ENCODE measurements at regions not wholly inside any gene's neighbourhood (a gene's known extent, or its start where the extent isn't known, plus 50 kb on each side); places are given as distances from the start of the nearest gene placed in this dataset.

DNA sequence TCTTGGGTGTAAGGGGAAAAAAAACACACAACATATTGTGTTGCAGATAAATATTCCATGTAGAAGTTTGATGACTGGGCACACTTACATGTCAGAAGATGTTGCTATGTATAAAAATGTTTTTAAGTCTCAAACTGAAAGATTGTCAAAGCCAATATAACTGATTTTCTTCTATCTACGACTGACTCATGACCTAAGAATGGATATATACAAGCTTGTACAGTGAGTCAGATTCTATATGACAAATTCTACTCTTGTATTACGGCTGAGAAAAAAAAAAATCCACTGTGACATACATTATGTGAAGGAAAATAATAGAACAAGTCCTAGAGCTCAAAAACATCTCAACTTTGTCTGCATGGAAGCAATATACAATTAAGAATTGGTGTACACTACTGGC is 343.0 kb upstream of the PCDH15 start:
- no peak overlapping the region for H2AFZ ChIP-seq (ENCODE audit: low read length)
- H3K9me2 ChIP-seq (replicated peaks; ENCODE audit: insufficient read depth, low read length), result no peaks in the 10 kb centered on the region
- H3K9me3 ChIP-seq (replicated peaks; ENCODE audit: insufficient read depth, low read length), result no peaks in the 10 kb centered on the region
- TF ChIP-seq, protein P1, sequence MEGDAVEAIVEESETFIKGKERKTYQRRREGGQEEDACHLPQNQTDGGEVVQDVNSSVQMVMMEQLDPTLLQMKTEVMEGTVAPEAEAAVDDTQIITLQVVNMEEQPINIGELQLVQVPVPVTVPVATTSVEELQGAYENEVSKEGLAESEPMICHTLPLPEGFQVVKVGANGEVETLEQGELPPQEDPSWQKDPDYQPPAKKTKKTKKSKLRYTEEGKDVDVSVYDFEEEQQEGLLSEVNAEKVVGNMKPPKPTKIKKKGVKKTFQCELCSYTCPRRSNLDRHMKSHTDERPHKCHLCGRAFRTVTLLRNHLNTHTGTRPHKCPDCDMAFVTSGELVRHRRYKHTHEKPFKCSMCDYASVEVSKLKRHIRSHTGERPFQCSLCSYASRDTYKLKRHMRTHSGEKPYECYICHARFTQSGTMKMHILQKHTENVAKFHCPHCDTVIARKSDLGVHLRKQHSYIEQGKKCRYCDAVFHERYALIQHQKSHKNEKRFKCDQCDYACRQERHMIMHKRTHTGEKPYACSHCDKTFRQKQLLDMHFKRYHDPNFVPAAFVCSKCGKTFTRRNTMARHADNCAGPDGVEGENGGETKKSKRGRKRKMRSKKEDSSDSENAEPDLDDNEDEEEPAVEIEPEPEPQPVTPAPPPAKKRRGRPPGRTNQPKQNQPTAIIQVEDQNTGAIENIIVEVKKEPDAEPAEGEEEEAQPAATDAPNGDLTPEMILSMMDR (IDR thresholded peaks at IDR 0.05; ENCODE audit: low read length), result no peak
- TF ChIP-seq EZH2 (optimal IDR thresholded peaks at IDR 0.05; ENCODE audit: low read depth, low read length) (no peak), EZH2phosphoT487 (IDR thresholded peaks at IDR 0.05; ENCODE audit: low read length) (no peak)
- H3K27me3 ChIP-seq (replicated peaks; ENCODE audit: insufficient read depth, low read length), result no peaks in the 10 kb centered on the region
- H3K4me1 ChIP-seq (ENCODE audit: low read length), result no peaks in the 10 kb centered on the region
- no peak overlapping the region for H3K4me3 ChIP-seq (ENCODE audit: low read length)
- no peak overlapping the region for H3K27ac ChIP-seq (ENCODE audit: low read length)
- no peaks in the 10 kb centered on the region for H3K79me2 ChIP-seq (ENCODE audit: low read length)
- H3K36me3 ChIP-seq (replicated peaks; ENCODE audit: insufficient read depth, low read length), result no peaks in the 10 kb centered on the region
- H3K9ac ChIP-seq (ENCODE audit: low read length), result no peak overlapping the region
- no peak overlapping the region for H3K4me2 ChIP-seq (ENCODE audit: low read depth, low read length)
- no peaks in the 10 kb centered on the region for H4K20me1 ChIP-seq (ENCODE audit: insufficient read depth, low read length)
- DNase-seq, result no peak
- no peaks in the 10 kb centered on the region for H3F3A ChIP-seq (ENCODE audit: insufficient read depth, low read length)

- Histone ChIP-seq H3K4me2 (ENCODE audit: low read depth, low read length) (no peak overlapping the region), H3K27me3 (replicated peaks; ENCODE audit: insufficient read depth, low read length) (no peaks in the 10 kb centered on the region), H3F3A (ENCODE audit: insufficient read depth, low read length) (no peaks in the 10 kb centered on the region), H3K79me2 (ENCODE audit: low read length) (no peaks in the 10 kb centered on the region), H3K27ac (ENCODE audit: low read length) (no peak overlapping the region), H3K4me1 (ENCODE audit: low read length) (no peaks in the 10 kb centered on the region), H2AFZ (ENCODE audit: low read length) (no peak overlapping the region), H3K36me3 (replicated peaks; ENCODE audit: insufficient read depth, low read length) (no peaks in the 10 kb centered on the region), H3K4me3 (ENCODE audit: low read length) (no peak overlapping the region), H4K20me1 (ENCODE audit: insufficient read depth, low read length) (no peaks in the 10 kb centered on the region), H3K9me2 (replicated peaks; ENCODE audit: insufficient read depth, low read length) (no peaks in the 10 kb centered on the region), H3K9ac (ENCODE audit: low read length) (no peak overlapping the region), H3K9me3 (replicated peaks; ENCODE audit: insufficient read depth, low read length) (no peaks in the 10 kb centered on the region)
- no peak for DNase-seq
- TF ChIP-seq EZH2 (optimal IDR thresholded peaks at IDR 0.05; ENCODE audit: low read depth, low read length), result no peak
- TF ChIP-seq, protein P1 (IDR thresholded peaks at IDR 0.05; ENCODE audit: low read length), result no peak
- TF ChIP-seq EZH2phosphoT487 (IDR thresholded peaks at IDR 0.05; ENCODE audit: low read length), result no peak
Observed at GRCh38 chr10:55141892-55142291, 340.9 kb upstream of the PCDH15 start.

DNA sequence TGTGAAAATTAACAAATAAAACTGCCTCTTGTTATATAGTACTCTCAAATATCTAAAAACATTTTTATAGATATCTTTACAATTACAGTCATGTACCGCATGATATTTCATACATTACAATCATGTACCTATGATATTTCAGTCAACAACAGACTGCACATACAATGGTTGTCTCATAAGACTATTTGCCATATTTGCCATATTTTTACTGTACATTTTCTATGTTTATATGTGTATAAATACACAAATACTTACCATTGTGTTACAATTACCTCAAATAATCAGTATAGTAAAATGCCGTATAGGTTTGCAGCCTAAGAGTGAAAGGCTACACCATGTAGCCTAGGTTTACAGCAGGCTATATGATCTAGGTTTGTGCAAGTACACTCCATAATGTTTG is 336.0 kb upstream of the PCDH15 start:
- H3K9ac ChIP-seq (ENCODE audit: low read length), result no peak overlapping the region
- H3K4me3 ChIP-seq (ENCODE audit: low read length), result no peak overlapping the region
- no peaks in the 10 kb centered on the region for H3K9me2 ChIP-seq (replicated peaks; ENCODE audit: insufficient read depth, low read length)
- no peaks in the 10 kb centered on the region for H4K20me1 ChIP-seq (ENCODE audit: insufficient read depth, low read length)
- H3K36me3 ChIP-seq (replicated peaks; ENCODE audit: insufficient read depth, low read length), result no peaks in the 10 kb centered on the region
- H3K79me2 ChIP-seq (ENCODE audit: low read length), result no peaks in the 10 kb centered on the region
- no peaks in the 10 kb centered on the region for H3K27me3 ChIP-seq (replicated peaks; ENCODE audit: insufficient read depth, low read length)
- no peaks in the 10 kb centered on the region for H3K4me1 ChIP-seq (ENCODE audit: low read length)
- H2AFZ ChIP-seq (ENCODE audit: low read length), result no peak overlapping the region
- TF ChIP-seq, protein P1 (IDR thresholded peaks at IDR 0.05; ENCODE audit: low read length), result no peak
- TF ChIP-seq EZH2phosphoT487 (IDR thresholded peaks at IDR 0.05; ENCODE audit: low read length) (no peak), EZH2 (optimal IDR thresholded peaks at IDR 0.05; ENCODE audit: low read depth, low read length) (no peak)
- no peak overlapping the region for H3K4me2 ChIP-seq (ENCODE audit: low read depth, low read length)
- H3K27ac ChIP-seq (ENCODE audit: low read length), result no peak overlapping the region
- H3F3A ChIP-seq (ENCODE audit: insufficient read depth, low read length), result no peaks in the 10 kb centered on the region
- DNase-seq, result no peak
- no peaks in the 10 kb centered on the region for H3K9me3 ChIP-seq (replicated peaks; ENCODE audit: insufficient read depth, low read length)
